HepG2 (cell line): ENCODE measurements at regions not wholly inside any gene's neighbourhood (a gene's known extent, or its start where the extent isn't known, plus 50 kb on each side); places are given as distances from the start of the nearest gene placed in this dataset.

ENCODE experiments used
- ATAC-seq: fragments of 200-7000 bp; cut with Tn5 transposase; 3 replicates; pipeline ENCODE4 v1.9.1; 2020; ENCODE audit warnings: mild to moderate bottlenecking, moderate library complexity
- BruUV-seq: library from RNA; stranded (reverse); fragments of 400-500 nt; replicated peaks from 2 replicates; lab custom pipeline; 2021; lab: Mats Ljungman, UMichigan
- CTCF ChIA-PET: fragments of 300-600 bp; formaldehyde crosslinking; extraction: SDS; loops from one replicate; lab custom pipeline; 2021; ENCODE audit warnings: low total read pairs, inconsistent platforms, low intra/inter-chr PET ratio; lab: Yijun Ruan, JAX
- POLR2A ChIA-PET: fragments of 350-600 bp; sonication (Branson Sonifier 250); formaldehyde crosslinking; loops from one replicate; lab custom pipeline; 2020; ENCODE audit warnings: antibody characterized with exemption, inconsistent platforms; lab: Yijun Ruan, JAX
- DNase-seq: peaks from one replicate; pipeline ENCODE4 v3.0.0-alpha.2; 2015; ENCODE audit warnings: low spot score
- FAIRE-seq: peaks from 3 replicates; lab custom pipeline; 2011; peaks lifted over from hg19 to GRCh38; lab: Jason Lieb, UNC
- H2AFZ ChIP-seq: one replicate; pipeline ENCODE4 v1.6.1; 2011; ENCODE audit warnings: low read length, inconsistent platforms
- H3K27ac ChIP-seq: fragments of 300-600 bp; 3 replicates; pipeline ENCODE4 v1.8.0; 2011; ENCODE audit warnings: mixed run types, mild to moderate bottlenecking, mixed read lengths, low read length, inconsistent platforms; ENCODE audit not compliant: insufficient read depth; ENCODE audit errors: extremely low read length
- H3K27me3 ChIP-seq, 2 experiments: fragments of 200-600 bp in 1 of 2; 2 replicates in 1 of 2; 3 replicates in 1 of 2; pipeline versions ENCODE4 v1.6.0 to v1.8.0; 2011; ENCODE audit warnings: low read length in 2 of 2, mild to moderate bottlenecking in 2 of 2, moderate library complexity in 2 of 2, inconsistent platforms in 1 of 2; ENCODE audit not compliant: insufficient read depth in 2 of 2, control insufficient read depth in 1 of 2
- H3K36me3 ChIP-seq, 2 experiments: fragments of 200-600 bp in 1 of 2; replicated peaks in 1 of 2; 2 replicates in 1 of 2; 3 replicates in 1 of 2; pipeline versions ENCODE4 v1.5.1 to v1.8.0; 2011; ENCODE audit warnings: low read length in 2 of 2, inconsistent platforms in 1 of 2; ENCODE audit not compliant: insufficient read depth in 2 of 2, control insufficient read depth in 1 of 2
- H3K4me1 ChIP-seq: 2 replicates; pipeline ENCODE4 v1.5.1; 2012; ENCODE audit warnings: low read length, inconsistent platforms; ENCODE audit not compliant: insufficient read depth
- H3K4me2 ChIP-seq: 2 replicates; pipeline ENCODE4 v1.6.0; 2011; ENCODE audit warnings: low read depth, low read length, inconsistent platforms
- H3K4me3 ChIP-seq, 3 experiments: fragments of 200-600 bp in 1 of 3; sonication (generic), shearing (Covaris generic) in 1 of 3; replicated peaks in 1 of 3; 2 replicates each; pipeline ENCODE4 v1.5.1; 2011 to 2016; ENCODE audit warnings: low read length in 3 of 3, inconsistent platforms in 2 of 3, low read depth in 2 of 3, mild to moderate bottlenecking in 2 of 3, control low read depth in 1 of 3, mixed read lengths in 1 of 3; ENCODE audit not compliant: insufficient read depth in 1 of 3
- H3K79me2 ChIP-seq: one replicate; pipeline ENCODE4 v1.6.1; 2011; ENCODE audit warnings: low read length, inconsistent platforms; ENCODE audit not compliant: insufficient read depth
- H3K9ac ChIP-seq: 2 replicates; pipeline ENCODE4 v1.6.0; 2011; ENCODE audit warnings: mild to moderate bottlenecking, low read depth, low read length, inconsistent platforms; ENCODE audit not compliant: insufficient read depth
- H3K9me3 ChIP-seq: 2 replicates; pipeline ENCODE4 v1.5.1; 2012; ENCODE audit warnings: mild to moderate bottlenecking, low read length
- H4K20me1 ChIP-seq: 2 replicates; pipeline ENCODE4 v1.6.0; 2011; ENCODE audit warnings: inconsistent platforms, mild to moderate bottlenecking, low read length, moderate library complexity; ENCODE audit not compliant: insufficient read depth
- FOXK1 ChIP-seq: sonication (generic); formaldehyde crosslinking; IDR thresholded peaks from 2 replicates; pipeline ENCODE4 v1.4.0; 2020; ENCODE audit warnings: low read depth, missing genetic modification reagents, borderline replicate concordance
- HMG20B ChIP-seq: conservative IDR thresholded peaks from 2 replicates; pipeline ENCODE4 v1.6.1; 2016; ENCODE audit warnings: missing genetic modification reagents, missing compliant biosample characterization
- TFDP1 ChIP-seq: IDR thresholded peaks from 2 replicates; pipeline ENCODE4 v1.6.1; 2016; ENCODE audit warnings: missing compliant biosample characterization, missing genetic modification reagents, borderline replicate concordance
- ZNF101 ChIP-seq: sonication (generic); formaldehyde crosslinking; IDR thresholded peaks from 2 replicates; pipeline ENCODE4 v1.4.0; 2020; ENCODE audit warnings: mild to moderate bottlenecking, low read depth, missing genetic modification reagents, borderline replicate concordance
- ZNF720 ChIP-seq: sonication (generic); formaldehyde crosslinking; IDR thresholded peaks from 2 replicates; pipeline ENCODE4 v1.4.0; 2020; ENCODE audit warnings: missing genetic modification reagents
- WGBS: methylation state at CpG from one replicate; pipeline ENCODE4 v1.1.6; 2017; ENCODE audit warnings: low lambda C conversion rate; 5-methylcytosine and 5-hydroxymethylcytosine counted together
- in situ Hi-C: cut with HindIII; loops from 2 replicates; pipeline ENCODE4 v1.10.0; 2017; ENCODE audit warnings: low pct_unique_long_range_greater_than_20kb; ENCODE audit not compliant: extremely low pct_ligation_motif_present
- intact Hi-C: fragments of 100-400 bp; cut with micrococcal nuclease; formaldehyde crosslinking; loops from one replicate; pipeline ENCODE4 v1.10.0; 2022; ENCODE audit not compliant: unreplicated experiment
- TF ChIP-seq, protein P1 (sequence below): fragments of 450-650 bp; IDR thresholded peaks from 2 replicates; pipeline ENCODE4 v1.6.1; 2017; ENCODE audit warnings: mild to moderate bottlenecking

- CTCF ChIA-PET: no interaction called here
These were observed 569.9 kb downstream of the CDH26 start for GRCh38 chr20:60528141-60528540.

More at GRCh38 chr20:60528141-60528540, 569.9 kb downstream of the CDH26 start:
- WGBS: 0% methylated on average over 3 of the region's 5 CpGs
- BruUV-seq: no TSS peak
- in situ Hi-C loops: no loop called here
- Histone ChIP-seq H3K4me1 (no peaks in the 10 kb centered on the region), H3K9me3 (peaks cover 86% of the 10 kb centered on the region), H3K27me3 (no peaks in the 10 kb centered on the region), H3K79me2 (no peaks in the 10 kb centered on the region), H4K20me1 (no peaks in the 10 kb centered on the region), H3K36me3 (no peaks in the 10 kb centered on the region), H3K9ac (no peak overlapping the region), H3K4me3 (no peak overlapping the region), H2AFZ (no peak overlapping the region), H3K4me2 (no peak overlapping the region), H3K27ac (no peak overlapping the region)
- FAIRE-seq (no peak), ATAC-seq (no peak), DNase-seq (no peak)
- intact Hi-C loops: no loop called here
- no peak for TF ChIP-seq ZNF101 (CRISPR knock-in tag)
- TF ChIP-seq HMG20B (CRISPR knock-in tag): no peak
- TF ChIP-seq FOXK1 (CRISPR knock-in tag): no peak
- no peak for TF ChIP-seq ZNF720 (CRISPR knock-in tag)
- TF ChIP-seq, protein P1, sequence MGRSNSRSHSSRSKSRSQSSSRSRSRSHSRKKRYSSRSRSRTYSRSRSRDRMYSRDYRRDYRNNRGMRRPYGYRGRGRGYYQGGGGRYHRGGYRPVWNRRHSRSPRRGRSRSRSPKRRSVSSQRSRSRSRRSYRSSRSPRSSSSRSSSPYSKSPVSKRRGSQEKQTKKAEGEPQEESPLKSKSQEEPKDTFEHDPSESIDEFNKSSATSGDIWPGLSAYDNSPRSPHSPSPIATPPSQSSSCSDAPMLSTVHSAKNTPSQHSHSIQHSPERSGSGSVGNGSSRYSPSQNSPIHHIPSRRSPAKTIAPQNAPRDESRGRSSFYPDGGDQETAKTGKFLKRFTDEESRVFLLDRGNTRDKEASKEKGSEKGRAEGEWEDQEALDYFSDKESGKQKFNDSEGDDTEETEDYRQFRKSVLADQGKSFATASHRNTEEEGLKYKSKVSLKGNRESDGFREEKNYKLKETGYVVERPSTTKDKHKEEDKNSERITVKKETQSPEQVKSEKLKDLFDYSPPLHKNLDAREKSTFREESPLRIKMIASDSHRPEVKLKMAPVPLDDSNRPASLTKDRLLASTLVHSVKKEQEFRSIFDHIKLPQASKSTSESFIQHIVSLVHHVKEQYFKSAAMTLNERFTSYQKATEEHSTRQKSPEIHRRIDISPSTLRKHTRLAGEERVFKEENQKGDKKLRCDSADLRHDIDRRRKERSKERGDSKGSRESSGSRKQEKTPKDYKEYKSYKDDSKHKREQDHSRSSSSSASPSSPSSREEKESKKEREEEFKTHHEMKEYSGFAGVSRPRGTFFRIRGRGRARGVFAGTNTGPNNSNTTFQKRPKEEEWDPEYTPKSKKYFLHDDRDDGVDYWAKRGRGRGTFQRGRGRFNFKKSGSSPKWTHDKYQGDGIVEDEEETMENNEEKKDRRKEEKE: no peak
- TF ChIP-seq TFDP1 (CRISPR knock-in tag): no peak
- POLR2A ChIA-PET: no interaction called here
